ENCODE measurements at regions not wholly inside any gene's neighbourhood (a gene's known extent, or its start where the extent isn't known, plus 50 kb on each side); places are given as distances from the start of the nearest gene placed in this dataset.

GRCh38 chr6:11436508-11437096 is 100.9 kb upstream of the TMEM170B start:
- ATAC-seq = no peak

DNA sequence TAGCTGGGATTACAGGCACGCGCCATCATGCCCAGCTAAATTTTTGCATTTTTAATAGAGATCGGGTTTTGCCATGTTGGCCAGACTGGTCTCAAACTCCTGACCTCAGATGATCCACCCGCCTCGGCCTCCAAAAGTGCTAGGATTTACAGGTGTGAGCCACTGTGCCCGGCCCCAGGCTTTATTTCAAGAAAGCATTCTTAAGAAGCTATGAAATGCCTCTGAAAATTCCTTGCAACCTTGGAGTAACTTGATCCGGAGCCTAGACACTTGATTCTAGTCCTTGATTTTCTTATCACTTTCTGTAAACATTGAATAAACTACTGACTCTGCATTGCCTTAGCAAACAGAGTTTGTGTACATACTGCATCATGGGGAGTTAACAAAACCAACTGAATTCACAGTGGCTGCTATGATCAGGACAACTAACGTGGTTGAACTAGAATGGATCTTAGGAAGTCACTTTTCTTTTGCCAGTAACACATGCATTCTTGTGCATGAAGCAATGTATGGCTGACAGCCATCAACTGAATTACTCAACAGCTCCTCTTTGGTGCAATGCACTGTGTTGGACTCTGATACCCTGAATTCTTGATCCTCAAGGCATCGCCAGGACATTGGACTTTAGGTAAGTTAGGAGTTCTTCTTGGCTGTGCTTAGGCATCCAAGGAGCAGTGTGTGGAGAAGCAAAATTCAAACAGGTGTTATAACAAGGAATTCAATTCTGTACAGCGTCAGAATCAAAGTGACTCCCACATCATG is 102.8 kb upstream of the TMEM170B start:
- ATAC-seq = peak; percentile 56
- TF ChIP-seq ZC3H10 (CRISPR knock-in tag; IDR thresholded peaks at IDR 0.05) (no peak), CREB5 (CRISPR knock-in tag; IDR thresholded peaks at IDR 0.05; ENCODE audit: low read depth) (no peak), ZFP3 (CRISPR knock-in tag; IDR thresholded peaks at IDR 0.05) (no peak), ZNF70 (CRISPR knock-in tag; IDR thresholded peaks at IDR 0.05) (no peak), OSR1 (CRISPR knock-in tag; IDR thresholded peaks at IDR 0.05) (no peak)

More at GRCh38 chr6:11436508-11437096, 100.9 kb upstream of the TMEM170B start:
- TF ChIP-seq, protein P1, sequence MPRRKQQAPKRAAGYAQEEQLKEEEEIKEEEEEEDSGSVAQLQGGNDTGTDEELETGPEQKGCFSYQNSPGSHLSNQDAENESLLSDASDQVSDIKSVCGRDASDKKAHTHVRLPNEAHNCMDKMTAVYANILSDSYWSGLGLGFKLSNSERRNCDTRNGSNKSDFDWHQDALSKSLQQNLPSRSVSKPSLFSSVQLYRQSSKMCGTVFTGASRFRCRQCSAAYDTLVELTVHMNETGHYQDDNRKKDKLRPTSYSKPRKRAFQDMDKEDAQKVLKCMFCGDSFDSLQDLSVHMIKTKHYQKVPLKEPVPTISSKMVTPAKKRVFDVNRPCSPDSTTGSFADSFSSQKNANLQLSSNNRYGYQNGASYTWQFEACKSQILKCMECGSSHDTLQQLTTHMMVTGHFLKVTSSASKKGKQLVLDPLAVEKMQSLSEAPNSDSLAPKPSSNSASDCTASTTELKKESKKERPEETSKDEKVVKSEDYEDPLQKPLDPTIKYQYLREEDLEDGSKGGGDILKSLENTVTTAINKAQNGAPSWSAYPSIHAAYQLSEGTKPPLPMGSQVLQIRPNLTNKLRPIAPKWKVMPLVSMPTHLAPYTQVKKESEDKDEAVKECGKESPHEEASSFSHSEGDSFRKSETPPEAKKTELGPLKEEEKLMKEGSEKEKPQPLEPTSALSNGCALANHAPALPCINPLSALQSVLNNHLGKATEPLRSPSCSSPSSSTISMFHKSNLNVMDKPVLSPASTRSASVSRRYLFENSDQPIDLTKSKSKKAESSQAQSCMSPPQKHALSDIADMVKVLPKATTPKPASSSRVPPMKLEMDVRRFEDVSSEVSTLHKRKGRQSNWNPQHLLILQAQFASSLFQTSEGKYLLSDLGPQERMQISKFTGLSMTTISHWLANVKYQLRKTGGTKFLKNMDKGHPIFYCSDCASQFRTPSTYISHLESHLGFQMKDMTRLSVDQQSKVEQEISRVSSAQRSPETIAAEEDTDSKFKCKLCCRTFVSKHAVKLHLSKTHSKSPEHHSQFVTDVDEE (CRISPR knock-in tag; IDR thresholded peaks at IDR 0.05) = no peak
- TF ChIP-seq, protein P2, sequence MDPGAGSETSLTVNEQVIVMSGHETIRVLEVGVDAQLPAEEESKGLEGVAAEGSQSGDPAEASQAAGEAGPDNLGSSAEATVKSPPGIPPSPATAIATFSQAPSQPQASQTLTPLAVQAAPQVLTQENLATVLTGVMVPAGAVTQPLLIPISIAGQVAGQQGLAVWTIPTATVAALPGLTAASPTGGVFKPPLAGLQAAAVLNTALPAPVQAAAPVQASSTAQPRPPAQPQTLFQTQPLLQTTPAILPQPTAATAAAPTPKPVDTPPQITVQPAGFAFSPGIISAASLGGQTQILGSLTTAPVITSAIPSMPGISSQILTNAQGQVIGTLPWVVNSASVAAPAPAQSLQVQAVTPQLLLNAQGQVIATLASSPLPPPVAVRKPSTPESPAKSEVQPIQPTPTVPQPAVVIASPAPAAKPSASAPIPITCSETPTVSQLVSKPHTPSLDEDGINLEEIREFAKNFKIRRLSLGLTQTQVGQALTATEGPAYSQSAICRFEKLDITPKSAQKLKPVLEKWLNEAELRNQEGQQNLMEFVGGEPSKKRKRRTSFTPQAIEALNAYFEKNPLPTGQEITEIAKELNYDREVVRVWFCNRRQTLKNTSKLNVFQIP (CRISPR knock-in tag; IDR thresholded peaks at IDR 0.05; ENCODE audit: borderline replicate concordance, low read depth) = no peak
- no peak for TF ChIP-seq TOX (CRISPR knock-in tag; IDR thresholded peaks at IDR 0.05; ENCODE audit: borderline replicate concordance)
- no peak for TF ChIP-seq RARB (CRISPR knock-in tag; IDR thresholded peaks at IDR 0.05)
- TF ChIP-seq ARNTL (CRISPR knock-in tag; IDR thresholded peaks at IDR 0.05; ENCODE audit: borderline replicate concordance, low read depth) = no peak
- TF ChIP-seq GLIS3 (CRISPR knock-in tag; IDR thresholded peaks at IDR 0.05) = no peak
- no peak for TF ChIP-seq ESRRG (CRISPR knock-in tag; IDR thresholded peaks at IDR 0.05)
- TF ChIP-seq ZC3H10 (CRISPR knock-in tag; IDR thresholded peaks at IDR 0.05) = no peak
- no peak for TF ChIP-seq ZFP30 (CRISPR knock-in tag; IDR thresholded peaks at IDR 0.05)
- TF ChIP-seq PPARA (CRISPR knock-in tag; IDR thresholded peaks at IDR 0.05; ENCODE audit: borderline replicate concordance) = no peak

- TF ChIP-seq ZNF8 (CRISPR knock-in tag; IDR thresholded peaks at IDR 0.05) = no peak
- no peak for TF ChIP-seq ARNTL (CRISPR knock-in tag; IDR thresholded peaks at IDR 0.05; ENCODE audit: borderline replicate concordance, low read depth)
- TF ChIP-seq ZNF70 (CRISPR knock-in tag; IDR thresholded peaks at IDR 0.05) = no peak
- no peak for TF ChIP-seq GLIS3 (CRISPR knock-in tag; IDR thresholded peaks at IDR 0.05)
- no peak for TF ChIP-seq ZFP30 (CRISPR knock-in tag; IDR thresholded peaks at IDR 0.05)
- no peak for TF ChIP-seq CSDC2 (CRISPR knock-in tag; IDR thresholded peaks at IDR 0.05)
- no peak for TF ChIP-seq ISL1 (CRISPR knock-in tag; IDR thresholded peaks at IDR 0.05)
- TF ChIP-seq, protein P3, sequence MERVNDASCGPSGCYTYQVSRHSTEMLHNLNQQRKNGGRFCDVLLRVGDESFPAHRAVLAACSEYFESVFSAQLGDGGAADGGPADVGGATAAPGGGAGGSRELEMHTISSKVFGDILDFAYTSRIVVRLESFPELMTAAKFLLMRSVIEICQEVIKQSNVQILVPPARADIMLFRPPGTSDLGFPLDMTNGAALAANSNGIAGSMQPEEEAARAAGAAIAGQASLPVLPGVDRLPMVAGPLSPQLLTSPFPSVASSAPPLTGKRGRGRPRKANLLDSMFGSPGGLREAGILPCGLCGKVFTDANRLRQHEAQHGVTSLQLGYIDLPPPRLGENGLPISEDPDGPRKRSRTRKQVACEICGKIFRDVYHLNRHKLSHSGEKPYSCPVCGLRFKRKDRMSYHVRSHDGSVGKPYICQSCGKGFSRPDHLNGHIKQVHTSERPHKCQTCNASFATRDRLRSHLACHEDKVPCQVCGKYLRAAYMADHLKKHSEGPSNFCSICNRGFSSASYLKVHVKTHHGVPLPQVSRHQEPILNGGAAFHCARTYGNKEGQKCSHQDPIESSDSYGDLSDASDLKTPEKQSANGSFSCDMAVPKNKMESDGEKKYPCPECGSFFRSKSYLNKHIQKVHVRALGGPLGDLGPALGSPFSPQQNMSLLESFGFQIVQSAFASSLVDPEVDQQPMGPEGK (CRISPR knock-in tag; IDR thresholded peaks at IDR 0.05; ENCODE audit: borderline replicate concordance) = no peak
- TF ChIP-seq SNAI2 (CRISPR knock-in tag; IDR thresholded peaks at IDR 0.05) = no peak
- TF ChIP-seq RARB (CRISPR knock-in tag; IDR thresholded peaks at IDR 0.05) = no peak
- no peak for TF ChIP-seq OSR1 (CRISPR knock-in tag; IDR thresholded peaks at IDR 0.05)
- TF ChIP-seq ESRRG (CRISPR knock-in tag; IDR thresholded peaks at IDR 0.05) = no peak
- TF ChIP-seq CSRNP3 (CRISPR knock-in tag; IDR thresholded peaks at IDR 0.05) = no peak
- no peak for TF ChIP-seq PPARA (CRISPR knock-in tag; IDR thresholded peaks at IDR 0.05; ENCODE audit: borderline replicate concordance)
- TF ChIP-seq ZFP3 (CRISPR knock-in tag; IDR thresholded peaks at IDR 0.05) = no peak
- TF ChIP-seq CREB5 (CRISPR knock-in tag; IDR thresholded peaks at IDR 0.05; ENCODE audit: low read depth) = no peak
- TF ChIP-seq TOX (CRISPR knock-in tag; IDR thresholded peaks at IDR 0.05; ENCODE audit: borderline replicate concordance) = no peak
- no peak for TF ChIP-seq TCF4 (CRISPR knock-in tag; IDR thresholded peaks at IDR 0.05; ENCODE audit: borderline replicate concordance)
- TF ChIP-seq, protein P2 (CRISPR knock-in tag; IDR thresholded peaks at IDR 0.05; ENCODE audit: borderline replicate concordance, low read depth) = no peak
- TF ChIP-seq ZNF565 (CRISPR knock-in tag; conservative IDR thresholded peaks at IDR 0.05; ENCODE audit: low read depth) = no peak
- ATAC-seq = peak; percentile 7; the same call in 1 of the 3 replicates
Measured at GRCh38 chr6:11433860-11434259, 103.7 kb upstream of the TMEM170B start.
